K562 (cell line): ENCODE measurements at regions not wholly inside any gene's neighbourhood (a gene's known extent, or its start where the extent isn't known, plus 50 kb on each side); places are given as distances from the start of the nearest gene placed in this dataset.

ENCODE experiments used
- ARHGAP35 ChIP-seq: fragments of 450-650 bp; IDR thresholded peaks from 2 replicates; pipeline ENCODE4 v1.6.1; 2018; ENCODE audit not compliant: partially characterized antibody
- EP300 ChIP-seq: IDR thresholded peaks from 2 replicates; pipeline ENCODE4 v1.6.1; 2012; ENCODE audit warnings: low read length, improper control_type of control experiment
- MAZ ChIP-seq, 2 experiments: fragments of 450-650 bp in 1 of 2; sonication (generic) in 1 of 2; formaldehyde crosslinking; IDR thresholded peaks in 1 of 2; conservative IDR thresholded peaks in 1 of 2; 2 replicates each; pipeline versions ENCODE4 v1.4.0 to v1.5.0; 2020; ENCODE audit warnings: mild to moderate bottlenecking in 1 of 2, missing genetic modification reagents in 1 of 2
- NR3C1 ChIP-seq: sonication (generic); formaldehyde crosslinking; IDR thresholded peaks from 2 replicates; pipeline ENCODE4 v1.8.1; 2022; ENCODE audit warnings: missing genetic modification reagents
- SMC3 ChIP-seq: conservative IDR thresholded peaks from 2 replicates; pipeline ENCODE4 v1.6.1; 2011; ENCODE audit warnings: low read depth, low read length, improper control_type of control experiment; ENCODE audit not compliant: insufficient read depth
- SREBF1 ChIP-seq: fragments of 150-350 bp; IDR thresholded peaks from 2 replicates; pipeline ENCODE4 v1.6.1; 2014; ENCODE audit warnings: antibody characterized with exemption, low read depth, low read length, borderline replicate concordance
- ZBTB8A ChIP-seq: fragments of 450-650 bp; IDR thresholded peaks from 2 replicates; pipeline ENCODE4 v1.6.1; 2018; ENCODE audit warnings: mild to moderate bottlenecking, moderate library complexity; ENCODE audit not compliant: partially characterized antibody
- ZNF274 ChIP-seq: IDR thresholded peaks from 2 replicates; pipeline ENCODE4 v1.6.1; 2011; ENCODE audit warnings: low read depth, mild to moderate bottlenecking, low read length, moderate library complexity, borderline replicate concordance
- TF ChIP-seq, protein P1 (sequence below): sonication (generic); formaldehyde crosslinking; IDR thresholded peaks from 2 replicates; pipeline ENCODE4 v1.8.0; 2023; ENCODE audit warnings: mild to moderate bottlenecking, missing genetic modification reagents
- TF ChIP-seq, protein P2 (sequence below), 3 experiments: IDR thresholded peaks in 2 of 3; conservative IDR thresholded peaks in 1 of 3; 2 replicates each; pipeline ENCODE4 v1.5.1; 2011 to 2012; ENCODE audit warnings: low read length in 3 of 3, mild to moderate bottlenecking in 3 of 3, control low read depth in 2 of 3, improper control_type of control experiment in 1 of 3, inconsistent platforms in 1 of 3, low read depth in 1 of 3, mixed read lengths in 1 of 3, moderate library complexity in 1 of 3; ENCODE audit not compliant: insufficient read depth in 2 of 3

DNA sequence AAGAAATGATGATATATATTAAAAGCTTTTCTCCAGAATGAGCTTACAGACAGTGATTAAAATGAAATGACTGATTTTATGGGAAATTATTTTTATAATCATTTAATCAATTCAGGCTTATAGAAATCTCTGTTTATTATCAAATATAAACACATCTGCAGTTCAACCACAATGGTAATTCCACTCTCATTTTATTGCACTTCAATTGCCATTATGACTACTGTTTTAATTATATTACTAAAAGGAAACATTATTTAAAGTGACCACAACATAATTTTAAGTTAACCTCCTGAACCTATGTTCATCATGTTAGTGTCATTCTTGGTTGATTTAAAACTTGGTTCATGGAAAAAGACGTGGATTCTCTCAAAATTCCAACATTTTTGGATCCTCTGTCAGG is 536.3 kb downstream of the SLC6A15 start:
- TF ChIP-seq, protein P1, sequence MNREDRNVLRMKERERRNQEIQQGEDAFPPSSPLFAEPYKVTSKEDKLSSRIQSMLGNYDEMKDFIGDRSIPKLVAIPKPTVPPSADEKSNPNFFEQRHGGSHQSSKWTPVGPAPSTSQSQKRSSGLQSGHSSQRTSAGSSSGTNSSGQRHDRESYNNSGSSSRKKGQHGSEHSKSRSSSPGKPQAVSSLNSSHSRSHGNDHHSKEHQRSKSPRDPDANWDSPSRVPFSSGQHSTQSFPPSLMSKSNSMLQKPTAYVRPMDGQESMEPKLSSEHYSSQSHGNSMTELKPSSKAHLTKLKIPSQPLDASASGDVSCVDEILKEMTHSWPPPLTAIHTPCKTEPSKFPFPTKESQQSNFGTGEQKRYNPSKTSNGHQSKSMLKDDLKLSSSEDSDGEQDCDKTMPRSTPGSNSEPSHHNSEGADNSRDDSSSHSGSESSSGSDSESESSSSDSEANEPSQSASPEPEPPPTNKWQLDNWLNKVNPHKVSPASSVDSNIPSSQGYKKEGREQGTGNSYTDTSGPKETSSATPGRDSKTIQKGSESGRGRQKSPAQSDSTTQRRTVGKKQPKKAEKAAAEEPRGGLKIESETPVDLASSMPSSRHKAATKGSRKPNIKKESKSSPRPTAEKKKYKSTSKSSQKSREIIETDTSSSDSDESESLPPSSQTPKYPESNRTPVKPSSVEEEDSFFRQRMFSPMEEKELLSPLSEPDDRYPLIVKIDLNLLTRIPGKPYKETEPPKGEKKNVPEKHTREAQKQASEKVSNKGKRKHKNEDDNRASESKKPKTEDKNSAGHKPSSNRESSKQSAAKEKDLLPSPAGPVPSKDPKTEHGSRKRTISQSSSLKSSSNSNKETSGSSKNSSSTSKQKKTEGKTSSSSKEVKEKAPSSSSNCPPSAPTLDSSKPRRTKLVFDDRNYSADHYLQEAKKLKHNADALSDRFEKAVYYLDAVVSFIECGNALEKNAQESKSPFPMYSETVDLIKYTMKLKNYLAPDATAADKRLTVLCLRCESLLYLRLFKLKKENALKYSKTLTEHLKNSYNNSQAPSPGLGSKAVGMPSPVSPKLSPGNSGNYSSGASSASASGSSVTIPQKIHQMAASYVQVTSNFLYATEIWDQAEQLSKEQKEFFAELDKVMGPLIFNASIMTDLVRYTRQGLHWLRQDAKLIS (CRISPR knock-in tag) = no peak
- TF ChIP-seq ZNF274 (no peak), NR3C1 (CRISPR knock-in tag) (no peak), ZBTB8A (no peak), SMC3 (no peak), MAZ (CRISPR knock-in tag; conservative IDR thresholded peaks at IDR 0.05 in 1 of 2, IDR thresholded peaks at IDR 0.05 in 1 of 2) (no peak), SREBF1 (no peak), EP300 (no peak), ARHGAP35 (no peak)
- TF ChIP-seq, protein P2, sequence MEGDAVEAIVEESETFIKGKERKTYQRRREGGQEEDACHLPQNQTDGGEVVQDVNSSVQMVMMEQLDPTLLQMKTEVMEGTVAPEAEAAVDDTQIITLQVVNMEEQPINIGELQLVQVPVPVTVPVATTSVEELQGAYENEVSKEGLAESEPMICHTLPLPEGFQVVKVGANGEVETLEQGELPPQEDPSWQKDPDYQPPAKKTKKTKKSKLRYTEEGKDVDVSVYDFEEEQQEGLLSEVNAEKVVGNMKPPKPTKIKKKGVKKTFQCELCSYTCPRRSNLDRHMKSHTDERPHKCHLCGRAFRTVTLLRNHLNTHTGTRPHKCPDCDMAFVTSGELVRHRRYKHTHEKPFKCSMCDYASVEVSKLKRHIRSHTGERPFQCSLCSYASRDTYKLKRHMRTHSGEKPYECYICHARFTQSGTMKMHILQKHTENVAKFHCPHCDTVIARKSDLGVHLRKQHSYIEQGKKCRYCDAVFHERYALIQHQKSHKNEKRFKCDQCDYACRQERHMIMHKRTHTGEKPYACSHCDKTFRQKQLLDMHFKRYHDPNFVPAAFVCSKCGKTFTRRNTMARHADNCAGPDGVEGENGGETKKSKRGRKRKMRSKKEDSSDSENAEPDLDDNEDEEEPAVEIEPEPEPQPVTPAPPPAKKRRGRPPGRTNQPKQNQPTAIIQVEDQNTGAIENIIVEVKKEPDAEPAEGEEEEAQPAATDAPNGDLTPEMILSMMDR (IDR thresholded peaks at IDR 0.05 in 2 of 3, conservative IDR thresholded peaks at IDR 0.05 in 1 of 3; ENCODE audit: insufficient read depth in 2 of 3, low read depth in 1 of 3, low read length in 3 of 3) = no peak
